Suprapubic skin (tissue), 4 donors: ENCODE measurements at regions not wholly inside any gene's neighbourhood (a gene's known extent, or its start where the extent isn't known, plus 50 kb on each side); places are given as distances from the start of the nearest gene placed in this dataset.
"Not testable (repeated sequence)": the region's sequence is repeated elsewhere in the genome, so short reads cannot be mapped to it uniquely, and the experiment has no call there.

Experiments used
- DNase-seq, 2 donors: peaks; one replicate each; pipeline ENCODE4 v3.0.0-alpha.2; 2019; ENCODE audit warnings: low spot score in 2 of 2
- H3K27ac ChIP-seq: fragments of 200-600 bp; sonication (generic); one replicate; pipeline ENCODE4 v1.5.1; 2019
- H3K27me3 ChIP-seq: fragments of 200-600 bp; sonication (generic); one replicate; pipeline ENCODE4 v1.5.1; 2019
- H3K36me3 ChIP-seq: fragments of 200-600 bp; sonication (generic); one replicate; pipeline ENCODE4 v1.5.1; 2019
- H3K4me1 ChIP-seq: fragments of 200-600 bp; sonication (generic); one replicate; pipeline ENCODE4 v1.5.1; 2019
- H3K4me3 ChIP-seq: fragments of 200-600 bp; sonication (generic); one replicate; pipeline ENCODE4 v1.5.1; 2019; ENCODE audit warnings: mild to moderate bottlenecking
- H3K9me3 ChIP-seq: fragments of 200-600 bp; sonication (generic); one replicate; pipeline ENCODE4 v1.5.1; 2019
- CTCF ChIP-seq, 2 donors: fragments of 200-600 bp in 1 of 2; fragments of 450-650 bp in 1 of 2; sonication (generic) in 1 of 2; IDR thresholded peaks; one replicate each; pipeline ENCODE4 v1.5.1; 2016 to 2019; ENCODE audit warnings: antibody characterized with exemption in 2 of 2, mild to moderate bottlenecking in 1 of 2, moderate library complexity in 1 of 2
- EP300 ChIP-seq: sonication (generic); formaldehyde crosslinking; IDR thresholded peaks from one replicate; pipeline ENCODE4 v1.6.1; 2017; ENCODE audit warnings: antibody characterized with exemption
- POLR2A ChIP-seq, 2 donors: fragments of 450-650 bp; IDR thresholded peaks; one replicate each; pipeline ENCODE4 v1.6.1; 2017; ENCODE audit warnings: antibody characterized with exemption in 2 of 2, mild to moderate bottlenecking in 2 of 2, moderate library complexity in 2 of 2
- POLR2AphosphoS5 ChIP-seq, 3 donors: sonication (generic); formaldehyde crosslinking; IDR thresholded peaks; one replicate each; pipeline ENCODE4 v1.6.1; 2017; ENCODE audit warnings: antibody characterized with exemption in 3 of 3
- WGBS: methylation state at CpG from one replicate; pipeline ENCODE4 v1.1.5; 2018; 5-methylcytosine and 5-hydroxymethylcytosine counted together

GRCh38 chrX:92213786-92214185, 434.6 kb downstream of the PCDH11X start:
- H3K4me1 ChIP-seq = no peaks in the 10 kb centered on the region
- no peaks in the 10 kb centered on the region for H3K27me3 ChIP-seq
- DNase-seq = no peak
- no peaks in the 10 kb centered on the region for H3K9me3 ChIP-seq
- no peaks in the 10 kb centered on the region for H3K36me3 ChIP-seq
- 54% methylated on average over 2 of the region's 2 CpGs for WGBS
- no peak for TF ChIP-seq CTCF (IDR thresholded peaks at IDR 0.05)
- TF ChIP-seq EP300 = no peak
- no peak for TF ChIP-seq POLR2AphosphoS5 (IDR thresholded peaks at IDR 0.05)
- TF ChIP-seq POLR2A (IDR thresholded peaks at IDR 0.05) = no peak
- H3K27ac ChIP-seq = no peak overlapping the region
- H3K4me3 ChIP-seq = no peak overlapping the region

GRCh38 chrX:92215011-92215410, 435.8 kb downstream of the PCDH11X start:
- H3K27ac ChIP-seq, H3K4me3 ChIP-seq, H3K27me3 ChIP-seq, H3K4me1 ChIP-seq, H3K36me3 ChIP-seq, H3K9me3 ChIP-seq, DNase-seq: not testable (repeated sequence)
- WGBS = 91% methylated on average over 19 of the region's 21 CpGs

- no peak for TF ChIP-seq CTCF (IDR thresholded peaks at IDR 0.05)
- TF ChIP-seq POLR2AphosphoS5 (IDR thresholded peaks at IDR 0.05) = no peak
- TF ChIP-seq EP300 = no peak
- no peak for TF ChIP-seq POLR2A (IDR thresholded peaks at IDR 0.05)
- Histone ChIP-seq H3K9me3 (no peaks in the 10 kb centered on the region), H3K27me3 (no peaks in the 10 kb centered on the region), H3K36me3 (no peaks in the 10 kb centered on the region), H3K4me1 (no peaks in the 10 kb centered on the region), H3K27ac (no peak overlapping the region), H3K4me3 (no peak overlapping the region)
- DNase-seq = no peak
- WGBS = 72% methylated on average over 2 of the region's 2 CpGs
Observed at GRCh38 chrX:92224406-92224805, 445.2 kb downstream of the PCDH11X start.

GRCh38 chrX:92230628-92231027, 451.5 kb downstream of the PCDH11X start:
- Histone ChIP-seq H3K27ac (no peak overlapping the region), H3K4me1 (no peaks in the 10 kb centered on the region), H3K36me3 (no peaks in the 10 kb centered on the region), H3K27me3 (no peaks in the 10 kb centered on the region), H3K4me3 (no peak overlapping the region), H3K9me3 (no peaks in the 10 kb centered on the region)
- no peak for TF ChIP-seq POLR2A (IDR thresholded peaks at IDR 0.05)
- TF ChIP-seq POLR2AphosphoS5 (IDR thresholded peaks at IDR 0.05) = no peak
- no peak for TF ChIP-seq CTCF (IDR thresholded peaks at IDR 0.05)
- no peak for TF ChIP-seq EP300
- DNase-seq = no peak
- 54% methylated on average over 3 of the region's 3 CpGs for WGBS

- 38% methylated on average over 2 of the region's 2 CpGs for WGBS
- no peaks in the 10 kb centered on the region for H3K4me1 ChIP-seq
- no peak for TF ChIP-seq POLR2AphosphoS5 (IDR thresholded peaks at IDR 0.05)
- TF ChIP-seq POLR2A (IDR thresholded peaks at IDR 0.05) = no peak
Observed at GRCh38 chrX:92231391-92231790, 452.2 kb downstream of the PCDH11X start.

GRCh38 chrX:92232182-92232581, 453.0 kb downstream of the PCDH11X start:
- TF ChIP-seq POLR2AphosphoS5 (IDR thresholded peaks at IDR 0.05) (no peak), CTCF (IDR thresholded peaks at IDR 0.05) (peak; percentile 4 to 10), POLR2A (IDR thresholded peaks at IDR 0.05) (no peak), EP300 (no peak)
- Histone ChIP-seq H3K36me3 (no peaks in the 10 kb centered on the region), H3K27me3 (no peaks in the 10 kb centered on the region), H3K4me3 (no peak overlapping the region), H3K4me1 (no peaks in the 10 kb centered on the region), H3K9me3 (no peaks in the 10 kb centered on the region), H3K27ac (no peak overlapping the region)
- WGBS = 69% methylated on average over 3 of the region's 3 CpGs
- no peak for DNase-seq

More at GRCh38 chrX:92231391-92231790, 452.2 kb downstream of the PCDH11X start:
- Histone ChIP-seq H3K9me3 (no peaks in the 10 kb centered on the region), H3K36me3 (no peaks in the 10 kb centered on the region), H3K4me3 (no peak overlapping the region), H3K27me3 (no peaks in the 10 kb centered on the region), H3K27ac (no peak overlapping the region)
- no peak for DNase-seq
